Suprapubic skin (tissue), 3 donors: ENCODE measurements at regions not wholly inside any gene's neighbourhood (a gene's known extent, or its start where the extent isn't known, plus 50 kb on each side); places are given as distances from the start of the nearest gene placed in this dataset.

Source experiments
- POLR2A ChIP-seq, 2 donors: fragments of 450-650 bp; IDR thresholded peaks; one replicate each; pipeline ENCODE4 v1.6.1; 2017; ENCODE audit warnings: antibody characterized with exemption in 2 of 2, mild to moderate bottlenecking in 2 of 2, moderate library complexity in 2 of 2
- TF ChIP-seq, protein P1 (sequence below), 2 donors: fragments of 200-600 bp in 1 of 2; fragments of 450-650 bp in 1 of 2; sonication (generic) in 1 of 2; IDR thresholded peaks; one replicate each; pipeline ENCODE4 v1.5.1; 2016 to 2019; ENCODE audit warnings: antibody characterized with exemption in 2 of 2, mild to moderate bottlenecking in 1 of 2, moderate library complexity in 1 of 2

GRCh38 chr3:105976196-105976595 is 107.4 kb upstream of the CBLB start:
- TF ChIP-seq, protein P1, sequence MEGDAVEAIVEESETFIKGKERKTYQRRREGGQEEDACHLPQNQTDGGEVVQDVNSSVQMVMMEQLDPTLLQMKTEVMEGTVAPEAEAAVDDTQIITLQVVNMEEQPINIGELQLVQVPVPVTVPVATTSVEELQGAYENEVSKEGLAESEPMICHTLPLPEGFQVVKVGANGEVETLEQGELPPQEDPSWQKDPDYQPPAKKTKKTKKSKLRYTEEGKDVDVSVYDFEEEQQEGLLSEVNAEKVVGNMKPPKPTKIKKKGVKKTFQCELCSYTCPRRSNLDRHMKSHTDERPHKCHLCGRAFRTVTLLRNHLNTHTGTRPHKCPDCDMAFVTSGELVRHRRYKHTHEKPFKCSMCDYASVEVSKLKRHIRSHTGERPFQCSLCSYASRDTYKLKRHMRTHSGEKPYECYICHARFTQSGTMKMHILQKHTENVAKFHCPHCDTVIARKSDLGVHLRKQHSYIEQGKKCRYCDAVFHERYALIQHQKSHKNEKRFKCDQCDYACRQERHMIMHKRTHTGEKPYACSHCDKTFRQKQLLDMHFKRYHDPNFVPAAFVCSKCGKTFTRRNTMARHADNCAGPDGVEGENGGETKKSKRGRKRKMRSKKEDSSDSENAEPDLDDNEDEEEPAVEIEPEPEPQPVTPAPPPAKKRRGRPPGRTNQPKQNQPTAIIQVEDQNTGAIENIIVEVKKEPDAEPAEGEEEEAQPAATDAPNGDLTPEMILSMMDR (IDR thresholded peaks at IDR 0.05) = no peak
- no peak for TF ChIP-seq POLR2A (IDR thresholded peaks at IDR 0.05)
